B cell (primary cell): ENCODE measurements at regions not wholly inside any gene's neighbourhood (a gene's known extent, or its start where the extent isn't known, plus 50 kb on each side); places are given as distances from the start of the nearest gene placed in this dataset.

Experiments
- ATAC-seq: fragments of 200-7000 bp; cut with Tn5 transposase; one replicate; pipeline ENCODE4 v1.10.0; 2021; ENCODE audit warnings: low read depth, mild to moderate bottlenecking, moderate number of reproducible peaks, moderate library complexity
- CTCF ChIA-PET: fragments of 350-600 bp; sonication (Branson Sonifier 250); formaldehyde crosslinking; loops from one replicate; lab custom pipeline; 2021; ENCODE audit warnings: antibody characterized with exemption, inconsistent platforms; lab: Charles Lee
- POLR2A ChIA-PET: fragments of 350-600 bp; sonication (Branson Sonifier 250); formaldehyde crosslinking; loops from one replicate; lab custom pipeline; 2021; ENCODE audit warnings: antibody characterized with exemption; lab: Charles Lee
- DNase-seq: peaks from one replicate; pipeline ENCODE4 v3.0.0; 2013
- H2AFZ ChIP-seq: 2 replicates; pipeline ENCODE4 v1.6.1; 2012; ENCODE audit warnings: mild to moderate bottlenecking, low read depth, low read length; ENCODE audit not compliant: insufficient read depth, poor library complexity, severe bottlenecking
- H3K27ac ChIP-seq, 2 donors: 1 replicate in 1 of 2; 2 replicates in 1 of 2; pipeline ENCODE4 v1.5.1; 2012 to 2013; ENCODE audit warnings: low read length in 2 of 2, mild to moderate bottlenecking in 2 of 2, moderate library complexity in 1 of 2
- H3K27me3 ChIP-seq, 4 experiments: fragments of 200-600 bp in 1 of 4; sonication (generic) in 1 of 4; replicated peaks in 1 of 4; 1 replicate in 2 of 4; 2 replicates in 2 of 4; pipeline versions ENCODE4 v1.6.1 to v1.7.0; 2013 to 2016; ENCODE audit warnings: low read length in 3 of 4, mild to moderate bottlenecking in 2 of 4, mixed read lengths in 1 of 4, moderate library complexity in 1 of 4; ENCODE audit not compliant: insufficient read depth in 4 of 4, control insufficient read depth in 3 of 4; ENCODE audit errors: control extremely low read depth in 1 of 4
- H3K36me3 ChIP-seq, 2 experiments: replicated peaks in 1 of 2; 1 replicate in 1 of 2; 2 replicates in 1 of 2; pipeline versions ENCODE4 v1.6.1 to v1.7.1; 2013; ENCODE audit warnings: low read length in 1 of 2; ENCODE audit not compliant: insufficient read depth in 2 of 2, control insufficient read depth in 1 of 2; ENCODE audit errors: control extremely low read depth in 1 of 2, extremely low read depth in 1 of 2
- H3K4me1 ChIP-seq, 2 donors: fragments of 200-600 bp in 1 of 2; sonication (generic) in 1 of 2; 1 replicate in 1 of 2; 2 replicates in 1 of 2; pipeline versions ENCODE4 v1.5.1 to v1.6.1; 2013 to 2017; ENCODE audit warnings: low read length in 2 of 2; ENCODE audit not compliant: control insufficient read depth in 2 of 2, insufficient read depth in 2 of 2
- H3K4me2 ChIP-seq: replicated peaks from 2 replicates; pipeline ENCODE3; 2012; ENCODE audit warnings: mild to moderate bottlenecking, low read depth, low read length; ENCODE audit not compliant: poor library complexity, severe bottlenecking
- H3K4me3 ChIP-seq, 5 experiments: fragments of 200-600 bp in 1 of 5; sonication (generic) in 1 of 5; 1 replicate in 3 of 5; 2 replicates in 2 of 5; pipeline versions ENCODE4 v1.5.1 to v1.7.0; 2011 to 2016; ENCODE audit warnings: low read length in 4 of 5, mild to moderate bottlenecking in 4 of 5, low read depth in 2 of 5, control low read depth in 1 of 5, moderate library complexity in 1 of 5; ENCODE audit not compliant: insufficient read depth in 1 of 5; ENCODE audit errors: control extremely low read depth in 1 of 5, extremely low read depth in 1 of 5
- H3K79me2 ChIP-seq: fragments of 200-600 bp; sonication (generic); one replicate; pipeline ENCODE4 v1.6.0; 2016; ENCODE audit warnings: low read length; ENCODE audit not compliant: control insufficient read depth, insufficient read depth
- H3K9ac ChIP-seq: fragments of 200-600 bp; sonication (generic); 2 replicates; pipeline ENCODE4 v1.6.1; 2017; ENCODE audit warnings: mild to moderate bottlenecking, low read length, moderate library complexity
- H3K9me3 ChIP-seq, 3 donors: one replicate each; pipeline versions ENCODE4 v1.6.1 to v1.7.1; 2013; ENCODE audit warnings: low read length in 2 of 3; ENCODE audit not compliant: control insufficient read depth in 2 of 3, insufficient read depth in 1 of 3; ENCODE audit errors: control extremely low read depth in 1 of 3
- H4K20me1 ChIP-seq: 2 replicates; pipeline ENCODE4 v1.6.0; 2012; ENCODE audit warnings: mild to moderate bottlenecking, low read length; ENCODE audit not compliant: insufficient read depth, control insufficient read depth, poor library complexity, severe bottlenecking
- H3K27ac Mint-ChIP-seq: one replicate; pipeline ENCODE4 v1.8.0; 2021; ENCODE audit warnings: mixed read lengths
- H3K27me3 Mint-ChIP-seq: one replicate; pipeline ENCODE4 v1.8.0; 2021; ENCODE audit warnings: mixed read lengths
- H3K4me1 Mint-ChIP-seq: one replicate; pipeline ENCODE4 v1.8.0; 2021; ENCODE audit warnings: mixed read lengths
- H3K4me3 Mint-ChIP-seq: one replicate; pipeline ENCODE4 v1.8.0; 2021; ENCODE audit warnings: mixed read lengths
- H3K9me3 Mint-ChIP-seq: one replicate; pipeline ENCODE4 v1.8.0; 2022; ENCODE audit warnings: mixed read lengths; ENCODE audit not compliant: insufficient read depth
- CTCF ChIP-seq: fragments of 200-600 bp; IDR thresholded peaks from one replicate; pipeline ENCODE4 v1.8.0; 2022; ENCODE audit warnings: antibody characterized with exemption, mild to moderate bottlenecking
- EZH2 ChIP-seq: IDR thresholded peaks from 2 replicates; pipeline ENCODE4 v1.6.1; 2012; ENCODE audit warnings: borderline replicate concordance, low read depth, mild to moderate bottlenecking, moderate library complexity, low read length; ENCODE audit not compliant: insufficient read depth, poor library complexity, severe bottlenecking
- WGBS: methylation state at CpG from one replicate; pipeline ENCODE4 v1.1.5; 2013; ENCODE audit warnings: missing lambda C conversion rate; ENCODE audit not compliant: insufficient coverage; 5-methylcytosine and 5-hydroxymethylcytosine counted together
- intact Hi-C: fragments of 100-400 bp; cut with micrococcal nuclease; formaldehyde crosslinking; loops from one replicate; pipeline ENCODE4 v1.10.0; 2022

GRCh38 chr6:55958790-55959189 lies 83.4 kb upstream of the BMP5 start:
- Histone ChIP-seq H4K20me1 (no peaks in the 10 kb centered on the region), H3K27me3 (no peaks in the 10 kb centered on the region), H3K4me1 (no peaks in the 10 kb centered on the region), H3K27ac (no peak overlapping the region), H3K9ac (no peak overlapping the region), H2AFZ (no peak overlapping the region), H3K9me3 (no peaks in the 10 kb centered on the region), H3K36me3 (no peaks in the 10 kb centered on the region), H3K4me3 (no peak overlapping the region), H3K4me2 (no peak overlapping the region), H3K79me2 (no peaks in the 10 kb centered on the region)
- CTCF ChIA-PET, result no interaction called here
- no peak for TF ChIP-seq EZH2
- TF ChIP-seq CTCF, result no peak
- POLR2A ChIA-PET, result no interaction called here
- no peak overlapping the region for H3K4me3 Mint-ChIP-seq
- H3K27me3 Mint-ChIP-seq, result no peaks in the 10 kb centered on the region
- no peaks in the 10 kb centered on the region for H3K4me1 Mint-ChIP-seq
- ATAC-seq (no peak), DNase-seq (no peak)
- no CpG with 5 or more reads among the region's 1 CpG for WGBS
- H3K9me3 Mint-ChIP-seq, result no peaks in the 10 kb centered on the region
- H3K27ac Mint-ChIP-seq, result no peak overlapping the region
- intact Hi-C loops, result no loop called here

DNA sequence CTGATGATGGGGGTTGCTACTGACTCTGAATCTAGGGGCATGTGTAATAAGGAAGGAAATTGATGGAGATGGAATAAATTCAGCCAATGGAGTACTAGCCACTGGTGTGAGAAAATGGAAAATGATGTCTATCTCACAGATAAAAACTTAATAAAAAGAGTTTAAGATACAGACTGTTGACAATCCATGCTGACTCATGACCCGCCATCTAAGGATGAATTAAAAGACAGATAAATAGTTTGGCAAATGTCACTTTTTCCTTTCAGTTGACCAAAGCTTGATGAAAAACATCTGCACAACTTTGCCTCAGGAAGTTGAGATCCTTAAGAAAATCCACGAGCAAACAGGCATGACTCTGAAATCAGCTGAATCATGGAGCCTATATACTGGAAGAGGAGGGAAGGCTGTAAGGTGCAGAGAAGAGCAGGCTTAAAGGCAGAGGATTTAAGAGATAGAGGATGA lies 82.6 kb upstream of the BMP5 start:
- 38% methylated on average over 1 of the region's 2 CpGs for WGBS
- ChIA-PET CTCF (no interaction called here), POLR2A (no interaction called here)
- no peak overlapping the region for H3K27ac ChIP-seq
- H4K20me1 ChIP-seq, result no peaks in the 10 kb centered on the region
- intact Hi-C loops, result no loop called here
- H3K4me1 Mint-ChIP-seq, result no peaks in the 10 kb centered on the region
- no peak overlapping the region for H3K4me3 Mint-ChIP-seq
- H3K36me3 ChIP-seq, result no peaks in the 10 kb centered on the region
- no peaks in the 10 kb centered on the region for H3K79me2 ChIP-seq
- no peaks in the 10 kb centered on the region for H3K27me3 ChIP-seq
- DNase-seq (no peak), ATAC-seq (no peak)
- no peaks in the 10 kb centered on the region for H3K9me3 ChIP-seq
- H3K27ac Mint-ChIP-seq, result no peak overlapping the region
- no peak overlapping the region for H3K4me2 ChIP-seq
- no peaks in the 10 kb centered on the region for H3K4me1 ChIP-seq
- no peaks in the 10 kb centered on the region for H3K27me3 Mint-ChIP-seq
- no peak overlapping the region for H2AFZ ChIP-seq
- H3K9me3 Mint-ChIP-seq, result no peaks in the 10 kb centered on the region
- H3K9ac ChIP-seq, result no peak overlapping the region
- no peak overlapping the region for H3K4me3 ChIP-seq
- TF ChIP-seq EZH2, result no peak
- no peak for TF ChIP-seq CTCF
